ENCODE measurements at regions not wholly inside any gene's neighbourhood (a gene's known extent, or its start where the extent isn't known, plus 50 kb on each side); places are given as distances from the start of the nearest gene placed in this dataset.

DNA sequence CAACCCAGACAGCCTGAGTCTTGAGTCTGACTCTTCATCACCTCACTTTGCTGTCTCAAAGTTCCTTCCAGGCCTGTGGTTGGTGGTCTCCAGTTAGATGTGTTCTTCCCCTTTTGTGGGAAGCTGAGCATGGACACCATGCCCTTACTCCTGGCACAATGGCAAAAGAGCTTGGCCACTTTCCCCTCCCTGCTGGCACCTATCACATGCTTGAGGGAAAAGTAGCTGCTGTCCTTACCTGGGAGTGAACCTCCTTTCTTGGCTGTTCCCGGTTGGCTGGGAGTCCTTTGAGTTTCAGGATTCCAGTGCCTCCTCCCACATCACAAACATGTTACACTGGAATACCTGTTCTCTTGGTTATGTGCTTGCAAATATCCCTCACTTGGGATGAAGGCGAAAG, 97.8 kb downstream of the GATA6 start:
- TF ChIP-seq, protein P1, sequence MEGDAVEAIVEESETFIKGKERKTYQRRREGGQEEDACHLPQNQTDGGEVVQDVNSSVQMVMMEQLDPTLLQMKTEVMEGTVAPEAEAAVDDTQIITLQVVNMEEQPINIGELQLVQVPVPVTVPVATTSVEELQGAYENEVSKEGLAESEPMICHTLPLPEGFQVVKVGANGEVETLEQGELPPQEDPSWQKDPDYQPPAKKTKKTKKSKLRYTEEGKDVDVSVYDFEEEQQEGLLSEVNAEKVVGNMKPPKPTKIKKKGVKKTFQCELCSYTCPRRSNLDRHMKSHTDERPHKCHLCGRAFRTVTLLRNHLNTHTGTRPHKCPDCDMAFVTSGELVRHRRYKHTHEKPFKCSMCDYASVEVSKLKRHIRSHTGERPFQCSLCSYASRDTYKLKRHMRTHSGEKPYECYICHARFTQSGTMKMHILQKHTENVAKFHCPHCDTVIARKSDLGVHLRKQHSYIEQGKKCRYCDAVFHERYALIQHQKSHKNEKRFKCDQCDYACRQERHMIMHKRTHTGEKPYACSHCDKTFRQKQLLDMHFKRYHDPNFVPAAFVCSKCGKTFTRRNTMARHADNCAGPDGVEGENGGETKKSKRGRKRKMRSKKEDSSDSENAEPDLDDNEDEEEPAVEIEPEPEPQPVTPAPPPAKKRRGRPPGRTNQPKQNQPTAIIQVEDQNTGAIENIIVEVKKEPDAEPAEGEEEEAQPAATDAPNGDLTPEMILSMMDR (IDR thresholded peaks at IDR 0.05) = no peak
- TF ChIP-seq POLR2A (IDR thresholded peaks at IDR 0.05) = no peak

Data from ovary (tissue), 3 donors.